BE2C (cell line): ENCODE measurements at regions not wholly inside any gene's neighbourhood (a gene's known extent, or its start where the extent isn't known, plus 50 kb on each side); places are given as distances from the start of the nearest gene placed in this dataset.
"Not testable (repeated sequence)": the region's sequence is repeated elsewhere in the genome, so short reads cannot be mapped to it uniquely, and the experiment has no call there.

Experiments
- DNase-seq: peaks from one replicate; pipeline ENCODE4 v3.0.0-alpha.2; 2020
- H3K27me3 ChIP-seq: fragments of 250-450 bp; sonication (Bioruptor Pico); 2 replicates; pipeline ENCODE4 v1.5.1; 2020; ENCODE audit warnings: mild to moderate bottlenecking
- H3K36me3 ChIP-seq: fragments of 250-450 bp; sonication (Bioruptor Pico); 2 replicates; pipeline ENCODE4 v1.5.1; 2020; ENCODE audit warnings: mild to moderate bottlenecking
- H3K4me1 ChIP-seq: fragments of 250-450 bp; sonication (Bioruptor Pico); 2 replicates; pipeline ENCODE4 v1.5.1; 2020
- H3K4me3 ChIP-seq: 2 replicates; pipeline ENCODE4 v1.5.1; 2011; ENCODE audit warnings: low read depth, low read length
- H3K9me3 ChIP-seq: fragments of 250-450 bp; sonication (Bioruptor Pico); 2 replicates; pipeline ENCODE4 v1.5.1; 2020
- TF ChIP-seq, protein P1 (sequence below): IDR thresholded peaks from 2 replicates; pipeline ENCODE4 v1.5.1; 2012; ENCODE audit warnings: mild to moderate bottlenecking, low read depth, low read length

GRCh38 chr10:57905010-57905409 is 362.7 kb downstream of the IPMK start:
- TF ChIP-seq, protein P1, sequence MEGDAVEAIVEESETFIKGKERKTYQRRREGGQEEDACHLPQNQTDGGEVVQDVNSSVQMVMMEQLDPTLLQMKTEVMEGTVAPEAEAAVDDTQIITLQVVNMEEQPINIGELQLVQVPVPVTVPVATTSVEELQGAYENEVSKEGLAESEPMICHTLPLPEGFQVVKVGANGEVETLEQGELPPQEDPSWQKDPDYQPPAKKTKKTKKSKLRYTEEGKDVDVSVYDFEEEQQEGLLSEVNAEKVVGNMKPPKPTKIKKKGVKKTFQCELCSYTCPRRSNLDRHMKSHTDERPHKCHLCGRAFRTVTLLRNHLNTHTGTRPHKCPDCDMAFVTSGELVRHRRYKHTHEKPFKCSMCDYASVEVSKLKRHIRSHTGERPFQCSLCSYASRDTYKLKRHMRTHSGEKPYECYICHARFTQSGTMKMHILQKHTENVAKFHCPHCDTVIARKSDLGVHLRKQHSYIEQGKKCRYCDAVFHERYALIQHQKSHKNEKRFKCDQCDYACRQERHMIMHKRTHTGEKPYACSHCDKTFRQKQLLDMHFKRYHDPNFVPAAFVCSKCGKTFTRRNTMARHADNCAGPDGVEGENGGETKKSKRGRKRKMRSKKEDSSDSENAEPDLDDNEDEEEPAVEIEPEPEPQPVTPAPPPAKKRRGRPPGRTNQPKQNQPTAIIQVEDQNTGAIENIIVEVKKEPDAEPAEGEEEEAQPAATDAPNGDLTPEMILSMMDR = no peak
- DNase-seq = no peak
- H3K27me3 ChIP-seq = no peaks in the 10 kb centered on the region
- no peaks in the 10 kb centered on the region for H3K9me3 ChIP-seq
- no peaks in the 10 kb centered on the region for H3K36me3 ChIP-seq
- H3K4me3 ChIP-seq = no peak overlapping the region
- H3K4me1 ChIP-seq = no peaks in the 10 kb centered on the region

DNA sequence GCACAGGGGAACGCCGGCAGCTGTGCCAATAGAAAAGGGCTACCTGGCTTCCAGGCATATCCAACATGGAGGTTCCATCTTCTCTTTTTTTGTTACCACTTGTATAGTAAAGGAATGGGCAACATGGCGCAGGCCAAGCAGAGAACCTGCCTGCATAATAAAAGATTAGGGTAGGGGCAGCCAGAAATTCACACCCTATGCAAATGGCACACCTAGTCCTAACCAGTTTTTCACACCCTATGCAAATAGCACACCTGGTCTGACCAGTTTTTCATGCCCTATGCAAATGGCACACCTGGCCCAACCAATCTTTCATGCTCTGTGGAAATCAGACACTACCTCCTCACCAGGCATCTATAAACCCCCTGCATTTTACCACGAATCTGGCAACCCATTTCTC is 369.5 kb downstream of the IPMK start:
- no peaks in the 10 kb centered on the region for H3K4me1 ChIP-seq
- TF ChIP-seq, protein P1 = no peak
- H3K27me3 ChIP-seq = no peaks in the 10 kb centered on the region
- no peaks in the 10 kb centered on the region for H3K36me3 ChIP-seq
- H3K4me3 ChIP-seq = no peak overlapping the region
- no peak for DNase-seq
- no peaks in the 10 kb centered on the region for H3K9me3 ChIP-seq

- Histone ChIP-seq H3K4me1 (no peaks in the 10 kb centered on the region), H3K9me3 (no peaks in the 10 kb centered on the region), H3K27me3 (no peaks in the 10 kb centered on the region), H3K4me3 (no peak overlapping the region), H3K36me3 (no peaks in the 10 kb centered on the region)
- TF ChIP-seq, protein P1 = no peak
- DNase-seq = no peak
These were observed 370.1 kb downstream of the IPMK start for GRCh38 chr10:57897611-57898010.

DNA sequence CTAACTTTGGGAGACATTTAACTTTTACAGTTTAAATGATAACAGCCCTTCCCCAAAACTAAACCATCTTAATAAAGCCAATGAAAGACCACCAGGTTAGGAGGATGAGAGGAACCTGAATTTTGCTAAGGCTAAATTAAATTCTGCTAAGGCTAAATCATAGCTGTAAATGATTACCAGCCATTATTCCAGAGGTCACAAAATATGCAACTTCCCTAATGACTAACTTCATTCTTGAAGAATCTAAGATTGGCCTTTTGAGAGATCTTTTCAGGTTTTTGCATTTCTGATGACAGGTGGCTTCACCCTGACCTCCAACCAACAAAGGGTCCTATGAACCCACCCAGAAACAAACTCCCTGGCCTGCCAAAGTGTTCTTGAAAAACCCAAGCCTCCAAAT is 373.3 kb downstream of the IPMK start:
- no peak overlapping the region for H3K4me3 ChIP-seq
- no peaks in the 10 kb centered on the region for H3K36me3 ChIP-seq
- TF ChIP-seq, protein P1 = no peak
- no peaks in the 10 kb centered on the region for H3K27me3 ChIP-seq
- no peaks in the 10 kb centered on the region for H3K9me3 ChIP-seq
- H3K4me1 ChIP-seq = no peaks in the 10 kb centered on the region
- DNase-seq = no peak

- H3K27me3 ChIP-seq = no peaks in the 10 kb centered on the region
- TF ChIP-seq, protein P1 = no peak
- no peaks in the 10 kb centered on the region for H3K9me3 ChIP-seq
- H3K4me3 ChIP-seq = no peak overlapping the region
- DNase-seq = no peak
- H3K4me1 ChIP-seq = no peaks in the 10 kb centered on the region
- no peaks in the 10 kb centered on the region for H3K36me3 ChIP-seq
These were observed 376.3 kb downstream of the IPMK start for GRCh38 chr10:57891201-57892006.

DNA sequence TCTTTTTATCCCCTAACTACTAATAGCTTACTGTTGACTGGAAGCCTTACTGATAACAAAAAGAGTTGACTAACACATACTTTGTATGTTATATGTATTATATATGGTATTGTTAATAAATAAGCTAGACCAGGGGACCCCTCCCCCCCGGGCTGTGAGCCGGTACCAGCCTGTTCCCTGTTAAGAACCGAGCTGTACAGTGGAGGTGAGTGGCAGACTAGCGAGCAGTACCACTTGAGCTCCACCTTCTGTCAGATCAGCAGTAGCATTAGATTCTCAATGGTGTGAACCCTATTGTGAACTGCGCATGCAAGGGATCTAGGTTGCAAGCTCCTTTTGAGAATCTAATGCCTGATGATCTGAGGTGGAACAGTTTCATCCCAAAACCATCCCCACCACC is 377.0 kb downstream of the IPMK start:
- no peaks in the 10 kb centered on the region for H3K36me3 ChIP-seq
- TF ChIP-seq, protein P1 = no peak

GRCh38 chr10:57885618-57885968 is 382.1 kb downstream of the IPMK start:
- H3K36me3 ChIP-seq, DNase-seq, H3K4me3 ChIP-seq, H3K4me1 ChIP-seq, H3K9me3 ChIP-seq, H3K27me3 ChIP-seq: not testable (repeated sequence)

More for the DNA sequence above, 377.0 kb downstream of the IPMK start:
- DNase-seq = no peak
- Histone ChIP-seq H3K27me3 (no peaks in the 10 kb centered on the region), H3K4me1 (no peaks in the 10 kb centered on the region), H3K4me3 (no peak overlapping the region), H3K9me3 (no peaks in the 10 kb centered on the region)
